HCT116 (cell line): ENCODE measurements at regions not wholly inside any gene's neighbourhood (a gene's known extent, or its start where the extent isn't known, plus 50 kb on each side); places are given as distances from the start of the nearest gene placed in this dataset.

Experiments used
- ATAC-seq: fragments of 200-7000 bp; cut with Tn5 transposase; 2 replicates; pipeline ENCODE4 v1.9.1; 2020; ENCODE audit warnings: mild to moderate bottlenecking, moderate library complexity
- BruUV-seq: library from RNA; stranded (reverse); fragments of 400-500 nt; replicated peaks from 2 replicates; lab custom pipeline; 2021; lab: Mats Ljungman, UMichigan
- CTCF ChIA-PET: fragments of 300-600 bp; sonication (Branson Sonifier 250); formaldehyde crosslinking; loops from one replicate; lab custom pipeline; 2021; ENCODE audit warnings: antibody characterized with exemption; lab: Charles Lee
- POLR2A ChIA-PET: fragments of 300-600, 350-600 bp; sonication (Branson Sonifier 250); formaldehyde crosslinking; loops from one replicate; lab custom pipeline; 2021; ENCODE audit warnings: antibody characterized with exemption; lab: Charles Lee
- RAD21 ChIA-PET, 2 experiments: fragments of 300-600 bp; sonication (Branson Sonifier 250); formaldehyde crosslinking; loops; one replicate each; lab custom pipeline; 2023; ENCODE audit warnings: low total read pairs in 2 of 2; ENCODE audit not compliant: uncharacterized antibody in 2 of 2, unreplicated experiment in 2 of 2, low non-redundant PET in 1 of 2; lab: Charles Lee
- DNase-seq: peaks from one replicate; pipeline ENCODE4 v3.0.0-alpha.2; 2010; ENCODE audit warnings: low read depth, low spot score
- H2AFZ ChIP-seq: fragments of 200-600 bp; shearing (Covaris generic), sonication (generic); 2 replicates; pipeline ENCODE4 v1.6.1; 2017; ENCODE audit warnings: low read depth, mixed run types, mixed read lengths, antibody characterized with exemption, low read length; ENCODE audit not compliant: poor library complexity, severe bottlenecking
- H3K27ac ChIP-seq: 2 replicates; pipeline ENCODE4 v1.5.1; 2012; ENCODE audit warnings: low read depth, low read length
- H3K27me3 ChIP-seq: fragments of 200-600 bp; sonication (generic); 2 replicates; pipeline ENCODE4 v1.6.1; 2016; ENCODE audit warnings: mixed run types, low read length, mixed read lengths; ENCODE audit not compliant: insufficient read depth
- H3K36me3 ChIP-seq, 2 experiments: fragments of 200-500 bp in 1 of 2; fragments of 200-600 bp in 1 of 2; sonication (Bioruptor generic) in 1 of 2; sonication (generic) in 1 of 2; 2 replicates each; pipeline versions ENCODE4 v1.5.1 to v1.6.1; 2014 to 2016; ENCODE audit warnings: low read length in 2 of 2, inconsistent platforms in 1 of 2, mixed read lengths in 1 of 2, mixed run types in 1 of 2; ENCODE audit not compliant: insufficient read depth in 2 of 2, control insufficient read depth in 1 of 2
- H3K4me1 ChIP-seq, 2 experiments: fragments of 200-600 bp in 1 of 2; sonication (generic) in 1 of 2; 2 replicates each; pipeline versions ENCODE4 v1.5.1 to v1.6.1; 2012 to 2017; ENCODE audit warnings: low read length in 2 of 2, inconsistent platforms in 1 of 2, mild to moderate bottlenecking in 1 of 2, mixed read lengths in 1 of 2, mixed run types in 1 of 2, moderate library complexity in 1 of 2; ENCODE audit not compliant: insufficient read depth in 2 of 2, control insufficient read depth in 1 of 2
- H3K4me2 ChIP-seq: fragments of 200-600 bp; sonication (generic); 2 replicates; pipeline ENCODE4 v1.6.1; 2017; ENCODE audit warnings: mixed run types, low read length, mixed read lengths
- H3K4me3 ChIP-seq, 2 experiments: fragments of 200-600 bp in 1 of 2; sonication (generic) in 1 of 2; replicated peaks in 1 of 2; 2 replicates each; pipeline ENCODE4 v1.5.1; 2011 to 2016; ENCODE audit warnings: low read length in 2 of 2, control low read depth in 1 of 2, low read depth in 1 of 2, mild to moderate bottlenecking in 1 of 2, mixed read lengths in 1 of 2, mixed run types in 1 of 2
- H3K79me2 ChIP-seq: fragments of 200-600 bp; sonication (generic); 2 replicates; pipeline ENCODE4 v1.6.1; 2017; ENCODE audit warnings: mild to moderate bottlenecking, mixed run types, low read length, moderate library complexity, mixed read lengths; ENCODE audit not compliant: insufficient read depth
- H3K9ac ChIP-seq: fragments of 200-600 bp; sonication (generic); 2 replicates; pipeline ENCODE4 v1.6.1; 2016; ENCODE audit warnings: low read length, mixed read lengths
- H3K9me2 ChIP-seq: fragments of 200-600 bp; sonication (generic), shearing (Covaris generic); 2 replicates; pipeline ENCODE4 v1.6.1; 2017; ENCODE audit warnings: mixed run types, mild to moderate bottlenecking, moderate library complexity; ENCODE audit not compliant: insufficient read depth
- H3K9me3 ChIP-seq, 2 experiments: fragments of 200-500 bp in 1 of 2; fragments of 200-600 bp in 1 of 2; sonication (Bioruptor generic) in 1 of 2; sonication (generic) in 1 of 2; 2 replicates each; pipeline ENCODE4 v1.6.1; 2014 to 2017; ENCODE audit warnings: low read length in 2 of 2, mixed read lengths in 2 of 2, inconsistent platforms in 1 of 2, low read depth in 1 of 2, mild to moderate bottlenecking in 1 of 2, mixed run types in 1 of 2, moderate library complexity in 1 of 2; ENCODE audit not compliant: control insufficient read depth in 1 of 2, insufficient read depth in 1 of 2
- H4K20me1 ChIP-seq: fragments of 200-600 bp; sonication (generic), shearing (Covaris generic); 2 replicates; pipeline ENCODE4 v1.6.1; 2017; ENCODE audit warnings: mixed run types, mild to moderate bottlenecking, moderate library complexity; ENCODE audit not compliant: insufficient read depth
- CBX3 ChIP-seq: IDR thresholded peaks from 2 replicates; pipeline ENCODE4 v1.6.1; 2012; ENCODE audit warnings: low read depth
- CEBPB ChIP-seq: IDR thresholded peaks from 2 replicates; pipeline ENCODE4 v1.6.1; 2012; ENCODE audit warnings: low read depth
- CTCF ChIP-seq, 3 experiments: fragments of 200-600 bp in 1 of 3; sonication (generic) in 1 of 3; IDR thresholded peaks in 2 of 3; conservative IDR thresholded peaks in 1 of 3; 2 replicates each; pipeline ENCODE4 v1.5.1; 2012 to 2017; ENCODE audit warnings: low read depth in 2 of 3, low read length in 2 of 3, antibody characterized with exemption in 1 of 3, borderline replicate concordance in 1 of 3, control low read depth in 1 of 3, mild to moderate bottlenecking in 1 of 3, mixed read lengths in 1 of 3, mixed run types in 1 of 3, moderate library complexity in 1 of 3; ENCODE audit not compliant: insufficient read depth in 1 of 3
- EGR1 ChIP-seq: IDR thresholded peaks from 2 replicates; pipeline ENCODE4 v1.6.1; 2012; ENCODE audit warnings: low read depth
- EZH2 ChIP-seq: fragments of 200-600 bp; sonication (generic); IDR thresholded peaks from 2 replicates; pipeline ENCODE4 v1.6.1; 2017; ENCODE audit warnings: antibody characterized with exemption, mixed run types
- EZH2phosphoT487 ChIP-seq: fragments of 200-600 bp; IDR thresholded peaks from 2 replicates; pipeline ENCODE4 v1.6.1; 2018; ENCODE audit warnings: antibody characterized with exemption, borderline replicate concordance
- FOSL1 ChIP-seq: IDR thresholded peaks from 2 replicates; pipeline ENCODE4 v1.6.1; 2012; ENCODE audit warnings: low read depth
- JUND ChIP-seq: IDR thresholded peaks from 2 replicates; pipeline ENCODE4 v1.6.1; 2012
- MAX ChIP-seq: IDR thresholded peaks from 2 replicates; pipeline ENCODE4 v1.6.1; 2012
- POLR2A ChIP-seq: IDR thresholded peaks from 2 replicates; pipeline ENCODE4 v1.7.0; 2011; ENCODE audit warnings: borderline replicate concordance; ENCODE audit not compliant: insufficient read depth, insufficient read length; ENCODE audit errors: extremely low read depth
- POLR2AphosphoS5 ChIP-seq: IDR thresholded peaks from 2 replicates; pipeline ENCODE4 v1.6.1; 2011; ENCODE audit warnings: mild to moderate bottlenecking, low read depth, low read length, moderate library complexity
- RAD21 ChIP-seq: IDR thresholded peaks from 2 replicates; pipeline ENCODE4 v1.6.1; 2012; ENCODE audit warnings: low read depth, mild to moderate bottlenecking
- SIN3A ChIP-seq: IDR thresholded peaks from 2 replicates; pipeline ENCODE4 v1.6.1; 2012; ENCODE audit warnings: low read depth
- SRF ChIP-seq: IDR thresholded peaks from 2 replicates; pipeline ENCODE4 v1.6.1; 2012; ENCODE audit warnings: low read depth
- TCF7L2 ChIP-seq: IDR thresholded peaks from 2 replicates; pipeline ENCODE4 v1.7.0; 2011; ENCODE audit warnings: borderline replicate concordance, inconsistent platforms; ENCODE audit not compliant: insufficient read depth, insufficient read length; ENCODE audit errors: extremely low read depth
- YY1 ChIP-seq: IDR thresholded peaks from 2 replicates; pipeline ENCODE4 v1.6.1; 2011; ENCODE audit warnings: low read length, low read depth, moderate library complexity, mild to moderate bottlenecking; ENCODE audit not compliant: insufficient replicate concordance; ENCODE audit errors: extremely low read depth
- ZBTB33 ChIP-seq: IDR thresholded peaks from 2 replicates; pipeline ENCODE4 v1.6.1; 2011; ENCODE audit warnings: mild to moderate bottlenecking, low read length, moderate library complexity; ENCODE audit not compliant: insufficient replicate concordance; ENCODE audit errors: extremely low read depth
- ZFX ChIP-seq: fragments of 450-650 bp; IDR thresholded peaks from 2 replicates; pipeline ENCODE4 v1.6.1; 2017
- ZNF274 ChIP-seq: fragments of 200-500 bp; sonication (Bioruptor generic); IDR thresholded peaks from 2 replicates; pipeline ENCODE4 v1.6.1; 2014; ENCODE audit warnings: mild to moderate bottlenecking, low read depth, low read length, inconsistent platforms
- intact Hi-C: fragments of 100-400 bp; cut with micrococcal nuclease; formaldehyde crosslinking; loops from 2 replicates; pipeline ENCODE4 v1.10.0; 2022

GRCh38 chr16:80417706-80418271 lies 123.0 kb upstream of the DYNLRB2 start:
- CTCF ChIA-PET = no interaction called here
- H4K20me1 ChIP-seq = no peaks in the 10 kb centered on the region
- RAD21 ChIA-PET = no interaction called here
- no TSS peak for BruUV-seq
- no peaks in the 10 kb centered on the region for H3K36me3 ChIP-seq
- no peaks in the 10 kb centered on the region for H3K79me2 ChIP-seq
- H3K9ac ChIP-seq = no peak overlapping the region
- ATAC-seq (no peak), DNase-seq (no peak)
- no peaks in the 10 kb centered on the region for H3K4me1 ChIP-seq
- TF ChIP-seq RAD21 (no peak), POLR2AphosphoS5 (no peak), JUND (no peak), CTCF (IDR thresholded peaks at IDR 0.05 in 2 of 3, conservative IDR thresholded peaks at IDR 0.05 in 1 of 3; ENCODE audit: borderline replicate concordance in 1 of 3, insufficient read depth in 1 of 3, low read depth in 2 of 3, low read length in 2 of 3) (no peak), FOSL1 (no peak), TCF7L2 (no peak), ZFX (no peak), EZH2phosphoT487 (no peak), YY1 (no peak), EZH2 (no peak), EGR1 (no peak), CBX3 (no peak), SRF (no peak), POLR2A (no peak), ZNF274 (no peak), CEBPB (no peak), MAX (no peak), SIN3A (no peak), ZBTB33 (no peak)
- H3K9me2 ChIP-seq = no peaks in the 10 kb centered on the region
- intact Hi-C loops = no loop called here
- POLR2A ChIA-PET = no interaction called here
- H2AFZ ChIP-seq = no peak overlapping the region
- no peak overlapping the region for H3K27ac ChIP-seq
- no peak overlapping the region for H3K4me3 ChIP-seq
- H3K9me3 ChIP-seq = peaks cover 22 to 44% of the 10 kb centered on the region in 2 experiments; a peak in 2 of 4 replicates
- no peak overlapping the region for H3K4me2 ChIP-seq
- H3K27me3 ChIP-seq = no peaks in the 10 kb centered on the region
